Esophagus (tissue), 2 donors: ENCODE measurements at regions not wholly inside any gene's neighbourhood (a gene's known extent, or its start where the extent isn't known, plus 50 kb on each side); places are given as distances from the start of the nearest gene placed in this dataset.
A peak's percentile ranks its signal among the peaks of the same experiment; 100 is the strongest.

Experiments used
- H3K27ac ChIP-seq, 2 donors: one replicate each; pipeline ENCODE4 v1.5.1; 2013; ENCODE audit warnings: low read depth in 2 of 2, mild to moderate bottlenecking in 2 of 2, inconsistent platforms in 1 of 2, low read length in 1 of 2, moderate library complexity in 1 of 2
- H3K27me3 ChIP-seq, 2 donors: one replicate each; pipeline ENCODE4 v1.6.1; 2013; ENCODE audit warnings: low read length in 2 of 2, control low read depth in 1 of 2, mild to moderate bottlenecking in 1 of 2; ENCODE audit not compliant: insufficient read depth in 2 of 2, control insufficient read depth in 1 of 2
- H3K36me3 ChIP-seq, 2 donors: one replicate each; pipeline ENCODE4 v1.6.1; 2013; ENCODE audit warnings: low read length in 1 of 2; ENCODE audit not compliant: control insufficient read depth in 2 of 2, insufficient read depth in 2 of 2
- H3K4me1 ChIP-seq, 2 donors: one replicate each; pipeline ENCODE4 v1.6.1; 2013; ENCODE audit warnings: low read length in 1 of 2; ENCODE audit not compliant: control insufficient read depth in 2 of 2, insufficient read depth in 2 of 2
- H3K4me3 ChIP-seq, 2 donors: one replicate each; pipeline ENCODE4 v1.5.1; 2013; ENCODE audit warnings: low read length in 2 of 2, mild to moderate bottlenecking in 2 of 2, low read depth in 1 of 2, moderate library complexity in 1 of 2
- H3K9me3 ChIP-seq, 2 donors: one replicate each; pipeline ENCODE4 v1.6.1; 2013; ENCODE audit warnings: mild to moderate bottlenecking in 2 of 2, low read depth in 1 of 2, low read length in 1 of 2, moderate library complexity in 1 of 2; ENCODE audit not compliant: control insufficient read depth in 2 of 2, insufficient read depth in 1 of 2
- WGBS, 2 donors: extraction: QIAGEN DNeasy Blood & Tissue Kit; methylation state at CpG; one replicate each; pipeline ENCODE4 v1.1.7; 2013; 5-methylcytosine and 5-hydroxymethylcytosine counted together
- donor health status: healthy with polysubstance abuse.
- donor health status: Bipolar disorder and iron deficiency.

- WGBS, 2 donors, result 51 to 54% methylated on average over 5 of the region's 5 CpGs
- H3K9me3 ChIP-seq, result peaks cover 0 to 2% of the 10 kb centered on the region in 2 donors
- peak overlapping the region in 1 of 2 donors; percentile 12 for H3K27ac ChIP-seq
- no peaks in the 10 kb centered on the region for H3K27me3 ChIP-seq
- no peak overlapping the region for H3K4me3 ChIP-seq
- H3K36me3 ChIP-seq, result no peaks in the 10 kb centered on the region
- peaks cover 3 to 5% of the 10 kb centered on the region in 2 donors for H3K4me1 ChIP-seq
Observed at GRCh38 chr3:177827511-177828207, 630.4 kb upstream of the TBL1XR1 start.

DNA sequence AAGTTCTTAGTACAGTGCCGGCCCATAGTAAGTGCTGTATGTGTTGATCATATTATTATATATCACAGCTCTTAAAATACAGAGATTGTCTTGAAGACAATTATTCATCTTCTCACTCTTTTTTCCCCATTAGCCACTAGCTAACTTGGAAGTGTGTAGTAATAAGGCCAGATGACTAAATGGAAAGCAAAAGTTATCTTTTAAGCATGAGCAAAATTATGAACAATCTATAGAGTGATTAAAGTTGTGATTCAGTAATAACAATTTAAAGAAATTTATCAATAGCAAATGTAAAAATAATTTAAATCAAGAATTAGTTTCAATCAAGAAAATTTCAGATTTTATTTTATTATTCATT, 630.9 kb upstream of the TBL1XR1 start:
- Histone ChIP-seq H3K9me3 (peaks cover 0 to 2% of the 10 kb centered on the region in 2 donors), H3K27me3 (no peaks in the 10 kb centered on the region), H3K4me1 (peaks cover 3 to 5% of the 10 kb centered on the region in 2 donors), H3K4me3 (no peak overlapping the region), H3K36me3 (no peaks in the 10 kb centered on the region), H3K27ac (no peak overlapping the region)
- 71 to 81% methylated on average over 1 of the region's 1 CpG for WGBS, 2 donors

- H3K27ac ChIP-seq, result peak overlapping the region; percentile 62 to 67
- H3K4me3 ChIP-seq, result no peak overlapping the region
- H3K27me3 ChIP-seq, result no peaks in the 10 kb centered on the region
- H3K4me1 ChIP-seq, result peaks cover 0 to 3% of the 10 kb centered on the region in 2 donors
- peaks cover 0 to 2% of the 10 kb centered on the region in 2 donors for H3K9me3 ChIP-seq
- 23 to 34% methylated on average over 3 of the region's 3 CpGs for WGBS, 2 donors
- H3K36me3 ChIP-seq, result no peaks in the 10 kb centered on the region
Observed at GRCh38 chr3:177830411-177830849, 633.1 kb upstream of the TBL1XR1 start.

GRCh38 chr3:177831361-177831760, 634.1 kb upstream of the TBL1XR1 start:
- H3K4me3 ChIP-seq, result no peak overlapping the region
- H3K36me3 ChIP-seq, result no peaks in the 10 kb centered on the region
- H3K4me1 ChIP-seq, result peaks cover 0 to under 1% of the 10 kb centered on the region in 2 donors
- peak overlapping the region in 1 of 2 donors; percentile 18 for H3K27ac ChIP-seq
- no peaks in the 10 kb centered on the region for H3K27me3 ChIP-seq
- WGBS, 2 donors, result 93 to 95% methylated on average over 4 of the region's 4 CpGs
- peaks cover 0 to 2% of the 10 kb centered on the region in 2 donors for H3K9me3 ChIP-seq

DNA sequence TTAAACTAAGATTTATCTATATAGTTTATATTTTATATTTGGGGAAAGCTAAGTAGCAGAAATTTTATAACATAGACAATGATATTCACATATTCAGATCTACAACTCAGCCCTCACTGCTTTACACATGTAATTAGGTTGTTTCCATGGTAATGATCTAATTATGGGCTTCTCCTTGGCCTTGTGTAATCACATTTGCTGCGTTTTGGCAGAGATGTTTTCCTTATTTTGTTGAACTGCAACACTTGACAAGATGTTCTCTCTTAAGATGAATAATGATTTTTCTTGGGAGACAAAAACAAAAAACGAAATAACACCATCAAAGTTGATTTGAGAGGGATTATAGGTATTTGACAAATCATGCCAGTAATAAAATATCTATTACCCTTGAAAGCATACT, 635.6 kb upstream of the TBL1XR1 start:
- WGBS, 2 donors, result 23 to 27% methylated on average over 2 of the region's 2 CpGs
- no peak overlapping the region for H3K4me3 ChIP-seq
- no peak overlapping the region for H3K27ac ChIP-seq
- H3K36me3 ChIP-seq, result no peaks in the 10 kb centered on the region
- H3K27me3 ChIP-seq, result no peaks in the 10 kb centered on the region
- peaks cover 0 to 2% of the 10 kb centered on the region in 2 donors for H3K9me3 ChIP-seq
- no peaks in the 10 kb centered on the region for H3K4me1 ChIP-seq

GRCh38 chr3:177833332-177833731, 636.0 kb upstream of the TBL1XR1 start:
- Histone ChIP-seq H3K9me3 (peaks cover 0 to 2% of the 10 kb centered on the region in 2 donors), H3K27me3 (no peaks in the 10 kb centered on the region), H3K4me3 (no peak overlapping the region), H3K4me1 (no peaks in the 10 kb centered on the region), H3K36me3 (no peaks in the 10 kb centered on the region), H3K27ac (no peak overlapping the region)
- WGBS, 2 donors, result 7 to 14% methylated on average over 2 of the region's 2 CpGs

- no peaks in the 10 kb centered on the region for H3K9me3 ChIP-seq
- H3K27ac ChIP-seq, result peak overlapping the region in 1 of 2 donors; percentile 9
- H3K4me1 ChIP-seq, result no peaks in the 10 kb centered on the region
- no peak overlapping the region for H3K4me3 ChIP-seq
- no peaks in the 10 kb centered on the region for H3K36me3 ChIP-seq
- no peaks in the 10 kb centered on the region for H3K27me3 ChIP-seq
- 80 to 81% methylated on average over 2 of the region's 2 CpGs for WGBS, 2 donors
Observed at GRCh38 chr3:177835008-177835407, 637.7 kb upstream of the TBL1XR1 start.

GRCh38 chr3:177835917-177836316, 638.6 kb upstream of the TBL1XR1 start:
- Histone ChIP-seq H3K36me3 (no peaks in the 10 kb centered on the region), H3K27me3 (no peaks in the 10 kb centered on the region), H3K9me3 (no peaks in the 10 kb centered on the region), H3K4me1 (no peaks in the 10 kb centered on the region), H3K27ac (no peak overlapping the region), H3K4me3 (no peak overlapping the region)
- WGBS, 2 donors, result 54 to 68% methylated on average over 1 of the region's 1 CpG

- 48 to 50% methylated on average over 5 of the region's 5 CpGs for WGBS, 2 donors
- no peaks in the 10 kb centered on the region for H3K9me3 ChIP-seq
- H3K36me3 ChIP-seq, result no peaks in the 10 kb centered on the region
- H3K4me1 ChIP-seq, result no peaks in the 10 kb centered on the region
- H3K4me3 ChIP-seq, result no peak overlapping the region
- H3K27ac ChIP-seq, result no peak overlapping the region
- H3K27me3 ChIP-seq, result no peaks in the 10 kb centered on the region
Observed at GRCh38 chr3:177836671-177837070, 639.4 kb upstream of the TBL1XR1 start.
